NB4 (cell line): ENCODE measurements at regions not wholly inside any gene's neighbourhood (a gene's known extent, or its start where the extent isn't known, plus 50 kb on each side); places are given as distances from the start of the nearest gene placed in this dataset.

Experiments used
- POLR2A ChIP-seq: IDR thresholded peaks from 2 replicates; pipeline ENCODE4 v1.6.1; 2011; ENCODE audit warnings: mild to moderate bottlenecking; ENCODE audit not compliant: insufficient read length; ENCODE audit errors: extremely low read depth
- TF ChIP-seq, protein P1 (sequence below): IDR thresholded peaks from one replicate; pipeline ENCODE4 v1.5.1; 2012; ENCODE audit warnings: low read depth, low read length

DNA sequence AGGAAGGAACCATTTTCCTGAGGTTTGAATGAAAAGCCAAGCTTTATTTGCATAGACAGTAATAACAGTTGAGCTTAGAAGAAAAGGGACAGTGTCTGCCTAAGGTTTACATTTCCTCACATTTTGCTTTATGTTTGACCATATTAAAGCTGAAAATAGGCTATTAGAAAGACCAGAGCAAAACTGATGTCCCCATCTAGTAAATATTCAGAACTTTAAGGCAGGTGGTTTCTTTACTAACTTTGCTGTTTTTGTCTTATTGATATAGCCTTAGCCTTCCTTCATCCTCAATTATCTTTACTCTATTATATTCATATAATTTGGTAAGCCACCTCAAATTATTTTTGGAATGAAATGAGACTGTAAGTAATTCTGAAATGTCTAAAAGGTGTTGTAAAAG lies 53.6 kb upstream of the LAPTM5 start:
- TF ChIP-seq, protein P1, sequence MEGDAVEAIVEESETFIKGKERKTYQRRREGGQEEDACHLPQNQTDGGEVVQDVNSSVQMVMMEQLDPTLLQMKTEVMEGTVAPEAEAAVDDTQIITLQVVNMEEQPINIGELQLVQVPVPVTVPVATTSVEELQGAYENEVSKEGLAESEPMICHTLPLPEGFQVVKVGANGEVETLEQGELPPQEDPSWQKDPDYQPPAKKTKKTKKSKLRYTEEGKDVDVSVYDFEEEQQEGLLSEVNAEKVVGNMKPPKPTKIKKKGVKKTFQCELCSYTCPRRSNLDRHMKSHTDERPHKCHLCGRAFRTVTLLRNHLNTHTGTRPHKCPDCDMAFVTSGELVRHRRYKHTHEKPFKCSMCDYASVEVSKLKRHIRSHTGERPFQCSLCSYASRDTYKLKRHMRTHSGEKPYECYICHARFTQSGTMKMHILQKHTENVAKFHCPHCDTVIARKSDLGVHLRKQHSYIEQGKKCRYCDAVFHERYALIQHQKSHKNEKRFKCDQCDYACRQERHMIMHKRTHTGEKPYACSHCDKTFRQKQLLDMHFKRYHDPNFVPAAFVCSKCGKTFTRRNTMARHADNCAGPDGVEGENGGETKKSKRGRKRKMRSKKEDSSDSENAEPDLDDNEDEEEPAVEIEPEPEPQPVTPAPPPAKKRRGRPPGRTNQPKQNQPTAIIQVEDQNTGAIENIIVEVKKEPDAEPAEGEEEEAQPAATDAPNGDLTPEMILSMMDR: no peak
- TF ChIP-seq POLR2A: no peak
